ENCODE measurements at regions not wholly inside any gene's neighbourhood (a gene's known extent, or its start where the extent isn't known, plus 50 kb on each side); places are given as distances from the start of the nearest gene placed in this dataset.

DNA sequence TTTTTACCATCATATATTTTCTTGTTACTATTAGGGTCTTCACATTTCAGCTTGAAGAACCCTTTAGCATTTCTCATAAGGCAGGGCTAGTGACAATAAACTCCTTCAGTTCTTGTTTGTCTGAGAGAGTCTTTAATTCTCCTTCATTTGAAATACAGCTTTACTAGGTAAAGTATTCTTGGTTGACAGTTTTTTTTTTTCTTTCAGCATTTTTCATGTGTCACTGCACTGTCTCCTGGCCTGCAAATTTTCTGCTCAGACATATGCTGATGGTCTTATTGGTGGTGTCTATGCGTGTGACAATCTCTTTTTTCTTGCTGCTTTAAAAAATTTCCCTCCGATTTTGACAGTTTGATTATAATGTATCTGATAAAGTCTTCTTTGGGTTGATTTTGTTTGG lies 399.9 kb downstream of the SH3GL2 start:
- no peak for DNase-seq

DNA sequence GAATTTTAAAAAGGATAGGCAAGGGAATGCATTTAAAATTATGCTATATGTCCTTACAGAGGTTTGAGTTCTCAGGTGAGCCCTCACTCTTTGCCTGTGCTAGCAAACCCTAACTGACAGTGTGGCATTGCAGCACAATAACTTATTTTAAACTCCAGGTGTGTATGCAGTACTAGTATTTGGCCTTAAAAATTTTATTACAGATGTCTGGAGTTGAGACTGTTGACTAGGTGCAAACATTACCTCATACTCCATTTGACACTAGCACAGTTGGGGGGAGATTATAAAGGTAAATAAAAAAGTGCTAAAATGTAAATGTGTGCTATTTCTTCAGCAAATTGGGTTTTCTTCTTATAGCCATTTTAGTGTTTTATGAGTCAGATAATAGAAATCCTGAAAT lies 407.7 kb downstream of the SH3GL2 start:
- no peak for DNase-seq

DNA sequence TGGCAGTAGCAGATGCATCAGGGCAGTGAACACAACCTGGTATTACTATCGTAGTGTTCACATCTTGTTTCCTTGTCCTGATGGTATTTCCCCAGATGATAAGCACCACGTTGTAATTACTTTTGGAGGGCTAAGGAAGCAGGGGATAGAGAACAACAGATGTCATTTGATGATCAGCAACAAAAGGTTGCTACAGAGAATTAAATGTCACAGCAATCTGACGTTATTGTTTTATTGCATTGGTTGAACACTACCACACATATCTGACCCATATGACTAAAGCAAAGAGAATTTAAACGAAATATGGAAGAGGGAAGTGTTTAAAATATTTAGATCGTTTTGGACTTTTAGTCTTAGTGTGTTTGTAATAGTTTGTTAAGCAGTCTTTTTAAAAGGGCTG lies 408.3 kb downstream of the SH3GL2 start:
- DNase-seq = no peak

DNA sequence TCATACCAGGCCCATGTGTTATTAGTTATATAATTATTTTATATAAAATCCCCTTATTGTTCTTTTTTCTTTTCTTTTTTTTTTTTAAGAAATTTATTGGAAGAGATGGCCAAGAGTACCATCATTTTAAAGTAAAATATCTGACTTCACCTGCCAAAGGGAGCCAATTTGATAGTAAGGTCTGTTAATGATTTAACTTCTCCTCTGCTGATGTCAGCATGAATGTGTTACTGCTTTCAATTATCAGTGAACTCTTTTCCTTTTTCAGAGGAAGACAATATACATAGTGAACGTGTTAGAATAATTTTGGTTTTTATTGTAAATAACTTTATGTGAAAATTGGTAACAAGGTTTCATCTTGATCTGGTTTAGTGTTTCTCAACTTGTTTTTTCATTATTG lies 409.6 kb downstream of the SH3GL2 start:
- no peak for DNase-seq

DNA sequence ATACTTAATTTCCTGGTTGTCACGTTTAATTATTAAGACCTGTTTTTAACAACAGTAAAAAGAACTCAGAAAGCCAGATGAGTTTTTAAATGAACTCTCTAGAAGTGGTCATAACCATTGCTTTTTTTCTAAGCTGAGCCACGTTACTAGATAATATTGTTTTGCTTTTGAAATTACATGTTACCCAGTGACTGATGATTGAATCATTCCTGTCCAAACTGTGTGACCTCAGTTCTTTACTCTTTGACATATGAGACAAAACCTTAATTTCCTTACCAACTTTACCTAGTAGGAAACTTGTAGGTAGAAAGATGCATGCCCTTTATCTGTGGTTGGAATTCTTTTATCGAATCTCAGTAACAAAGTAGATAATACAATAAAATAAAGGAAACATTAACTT lies 411.7 kb downstream of the SH3GL2 start:
- no peak for DNase-seq

DNA sequence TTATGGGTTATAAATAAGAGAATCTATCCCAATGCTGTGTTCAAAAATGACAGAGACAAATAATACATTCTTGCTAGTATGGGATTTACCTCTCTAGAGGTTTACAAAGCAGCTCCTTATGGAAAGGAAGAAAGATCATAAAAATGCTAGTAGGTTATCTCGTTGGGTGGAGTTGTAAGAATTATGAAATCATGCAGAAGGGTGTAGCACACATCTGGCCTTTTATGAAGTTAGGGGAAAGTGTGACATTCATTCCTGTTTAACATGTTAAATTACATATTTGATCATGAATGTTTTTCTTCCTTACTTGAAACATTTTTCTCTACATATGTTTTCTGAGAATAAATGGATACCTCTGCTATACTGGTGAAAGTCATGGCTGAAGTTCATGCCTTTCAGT lies 414.2 kb downstream of the SH3GL2 start:
- no peak for DNase-seq

DNA sequence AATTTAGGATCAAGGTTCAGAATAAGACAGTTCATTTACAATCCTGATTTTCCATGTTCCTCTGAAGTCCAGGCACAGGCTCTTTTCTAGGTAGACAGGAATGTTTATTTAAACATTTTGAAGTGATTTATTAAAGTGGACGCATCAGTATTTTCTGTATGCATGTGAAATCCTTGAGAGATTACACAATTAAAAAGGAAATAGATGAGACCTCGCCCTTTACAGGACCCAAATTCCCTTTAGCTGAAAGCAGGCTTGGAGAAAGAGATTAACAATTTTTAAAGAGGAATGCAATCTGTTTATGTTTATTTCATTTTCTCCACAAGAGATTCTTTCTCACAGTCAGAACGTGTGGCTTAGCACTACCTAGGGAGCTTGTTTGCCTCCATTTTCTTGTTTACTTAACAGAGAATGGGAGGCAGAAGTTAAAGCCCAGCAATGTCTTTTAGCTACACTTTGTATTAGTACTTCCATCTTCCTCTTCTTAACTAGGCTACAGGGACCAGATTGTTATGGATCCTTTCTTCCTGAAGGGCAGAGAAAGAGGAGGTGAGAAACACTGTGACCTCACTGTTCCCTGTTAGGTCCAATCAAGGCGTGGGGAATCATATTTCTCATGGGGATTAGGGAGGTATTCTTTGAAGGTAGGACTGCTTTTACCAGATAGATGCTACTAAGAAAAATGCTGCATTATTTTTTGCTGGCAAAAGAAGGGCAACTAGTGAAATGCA lies 416.0 kb downstream of the SH3GL2 start:
- no peak for DNase-seq

DNA sequence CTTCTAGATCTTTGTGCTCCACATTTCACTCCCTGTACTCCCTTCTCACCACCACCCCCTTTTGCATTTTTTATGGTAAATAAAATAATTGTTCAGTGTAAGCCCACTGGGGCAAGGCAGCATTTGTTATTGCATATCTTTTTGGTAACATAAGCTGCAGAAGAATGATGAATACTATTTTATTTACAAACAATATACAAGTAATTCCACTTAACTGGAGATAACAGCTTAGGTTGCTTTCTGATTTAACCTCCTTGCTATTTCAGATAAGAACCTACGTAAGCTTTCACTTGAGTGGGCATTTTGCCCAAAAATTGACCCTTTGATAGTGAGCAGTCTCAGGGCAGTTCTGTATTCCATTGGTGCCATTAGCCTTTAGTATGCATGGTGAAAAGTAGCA lies 417.9 kb downstream of the SH3GL2 start:
- no peak for DNase-seq

DNA sequence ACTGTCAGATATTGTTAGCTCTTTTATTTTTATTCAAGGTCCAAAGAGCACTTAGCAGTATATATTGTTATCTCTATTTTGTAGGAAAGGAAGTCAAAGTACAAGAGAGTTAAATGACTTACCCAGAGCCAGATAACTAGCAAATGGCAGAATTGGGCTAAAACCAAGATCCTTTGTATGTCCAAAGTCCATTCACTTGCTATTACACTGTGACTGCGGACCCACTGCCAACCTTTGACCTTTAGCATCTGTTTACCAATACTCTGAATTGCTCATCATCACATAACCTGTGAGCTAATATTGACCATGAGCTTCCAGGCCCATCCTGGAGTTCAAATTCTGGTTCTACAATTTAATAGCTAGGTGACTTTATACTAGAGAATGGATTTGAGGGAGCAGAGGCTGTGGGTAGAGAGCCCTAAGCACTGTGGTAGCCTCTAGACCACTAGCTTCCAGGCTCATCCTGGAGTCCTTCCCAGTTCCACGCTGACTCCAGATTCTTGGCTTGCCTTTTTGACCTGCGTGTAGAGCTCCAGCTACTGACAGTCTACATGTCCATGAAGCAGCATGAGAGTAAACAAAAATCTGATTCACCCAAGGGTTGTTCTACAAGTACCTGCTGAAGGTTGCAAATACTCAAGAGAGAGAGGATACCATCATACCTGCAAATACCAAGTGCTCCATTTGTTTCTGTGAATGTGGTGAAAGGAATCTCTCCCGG lies 424.0 kb downstream of the SH3GL2 start:
- DNase-seq = no peak

DNA sequence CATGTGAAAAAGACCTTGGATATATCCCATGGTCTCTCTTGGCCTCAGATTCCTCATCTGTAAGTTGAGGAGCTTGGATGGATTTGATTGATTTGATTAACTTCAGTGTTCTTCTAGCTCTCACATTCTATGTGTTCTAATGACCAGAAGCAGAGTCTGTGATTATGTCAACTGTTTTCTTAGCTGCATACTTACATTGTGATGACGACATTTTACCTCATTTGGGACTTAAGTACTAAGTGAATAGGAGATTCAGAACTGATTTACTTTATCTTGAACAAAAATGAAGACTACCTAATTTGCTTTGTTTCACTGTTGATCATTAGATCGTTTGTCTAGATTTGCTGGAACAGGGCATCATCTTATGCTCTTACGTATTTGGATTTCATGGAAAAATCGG lies 427.7 kb downstream of the SH3GL2 start:
- no peak for DNase-seq

DNA sequence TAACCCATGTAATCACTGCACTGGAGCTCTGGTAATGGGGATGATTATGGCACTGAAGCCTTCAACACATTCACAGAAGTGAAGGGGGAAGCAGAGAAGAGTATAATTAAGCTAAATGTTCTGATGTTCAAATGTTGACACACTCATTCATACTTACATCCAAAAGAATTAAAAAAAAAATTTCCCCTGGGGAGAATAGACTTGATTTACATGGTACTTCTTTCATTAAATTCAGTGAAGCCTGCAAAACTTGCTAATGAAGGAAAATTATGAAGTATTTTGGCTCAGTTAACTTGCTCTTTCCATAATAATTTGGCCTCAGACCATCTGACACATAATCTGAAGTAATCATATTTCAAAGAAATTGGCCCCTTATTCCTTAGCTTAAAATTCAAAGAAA lies 428.8 kb downstream of the SH3GL2 start:
- no peak for DNase-seq

DNA sequence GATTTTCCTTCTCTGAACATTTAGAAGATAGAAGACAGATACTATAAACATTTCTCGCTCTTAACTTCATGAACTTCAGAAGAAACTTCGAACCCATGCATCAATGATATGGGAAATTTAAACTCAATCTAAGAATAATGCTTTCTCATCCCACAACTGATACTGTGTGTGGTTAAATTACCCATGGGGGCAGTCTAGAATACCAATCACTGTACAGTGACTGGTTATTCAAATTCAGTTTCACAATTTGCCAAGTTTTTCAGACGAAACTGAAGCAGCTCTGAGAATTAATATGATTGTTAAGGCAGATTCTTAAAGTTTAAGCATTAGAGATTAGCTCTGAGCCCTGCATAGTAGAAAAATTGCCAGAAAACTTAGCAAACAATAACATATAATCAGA lies 431.0 kb downstream of the SH3GL2 start:
- no peak for DNase-seq

DNA sequence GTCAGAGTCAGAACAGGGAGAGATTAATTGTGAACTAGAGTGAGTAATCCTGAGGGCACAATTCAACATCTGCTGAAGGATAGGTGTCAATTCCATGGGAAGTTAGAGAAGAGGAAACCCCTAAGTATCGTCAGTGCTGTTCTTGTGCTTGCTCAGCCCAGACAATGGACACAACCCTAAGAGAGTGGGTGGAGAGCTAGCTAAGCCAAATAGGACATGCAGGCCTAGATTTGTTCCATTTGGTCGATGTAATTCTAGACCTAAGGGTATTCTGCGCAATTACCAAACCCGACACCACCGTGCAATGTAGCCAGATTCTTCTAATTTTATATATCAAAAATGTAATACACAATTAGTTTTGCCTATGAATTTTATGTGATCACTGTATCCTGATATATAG lies 431.6 kb downstream of the SH3GL2 start:
- DNase-seq = no peak

DNA sequence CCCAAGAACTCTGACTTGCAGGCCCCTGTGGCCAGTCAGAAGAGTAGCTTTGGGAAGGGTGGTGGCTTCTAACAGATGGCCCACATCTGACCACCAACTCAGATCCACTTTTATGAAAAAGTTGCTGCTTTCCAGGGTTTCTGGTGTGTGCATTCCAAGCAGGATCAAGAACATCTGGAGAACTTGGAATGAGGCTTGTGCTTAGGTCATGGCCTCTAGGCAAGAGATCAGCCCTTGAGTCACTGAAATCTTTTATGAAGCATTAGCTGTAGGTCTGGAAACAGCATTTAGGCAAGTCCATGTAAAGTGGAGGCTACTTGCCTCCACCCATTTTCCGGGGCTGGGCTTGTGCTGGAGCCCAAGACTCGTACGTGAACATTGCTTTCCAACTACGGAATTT lies 433.3 kb downstream of the SH3GL2 start:
- no peak for DNase-seq

DNA sequence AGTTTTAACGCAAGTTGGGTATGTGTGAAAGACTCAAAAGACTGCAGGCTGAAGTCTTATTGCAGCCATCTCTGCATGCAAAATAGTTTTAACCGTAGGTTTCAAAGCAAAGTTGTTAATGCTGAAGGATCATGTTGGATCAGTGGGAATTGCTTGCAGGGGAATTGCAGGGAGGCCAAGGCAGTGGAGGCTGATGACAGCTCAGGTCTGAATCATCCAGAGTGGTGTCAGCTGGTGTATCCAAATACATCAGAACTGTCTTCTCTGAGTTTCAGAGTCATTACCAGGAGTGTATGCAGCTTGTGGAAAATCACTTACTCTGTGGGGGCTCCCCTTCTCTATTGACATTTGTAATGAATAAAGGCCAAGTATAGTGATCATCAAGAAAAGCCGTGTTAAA lies 435.7 kb downstream of the SH3GL2 start:
- no peak for DNase-seq

DNA sequence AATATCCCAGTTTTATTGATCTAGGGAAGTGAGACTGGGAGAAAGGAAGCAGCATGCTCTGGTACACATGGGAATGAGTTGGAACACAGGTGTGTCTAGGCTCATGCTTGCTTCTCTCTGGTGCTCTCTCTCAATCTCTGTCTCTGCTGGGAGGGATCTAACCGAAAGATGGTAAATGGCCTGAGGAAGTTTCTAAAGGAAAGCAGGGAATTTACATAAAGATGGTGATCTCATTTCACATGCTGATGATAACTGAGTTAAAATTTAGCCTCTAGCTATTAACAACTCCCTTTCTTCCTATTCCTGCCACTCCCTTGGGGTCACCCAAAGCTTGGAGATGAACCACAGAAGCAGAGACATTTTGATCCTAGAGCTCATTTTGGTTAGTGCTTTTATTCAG lies 436.2 kb downstream of the SH3GL2 start:
- DNase-seq = no peak

DNA sequence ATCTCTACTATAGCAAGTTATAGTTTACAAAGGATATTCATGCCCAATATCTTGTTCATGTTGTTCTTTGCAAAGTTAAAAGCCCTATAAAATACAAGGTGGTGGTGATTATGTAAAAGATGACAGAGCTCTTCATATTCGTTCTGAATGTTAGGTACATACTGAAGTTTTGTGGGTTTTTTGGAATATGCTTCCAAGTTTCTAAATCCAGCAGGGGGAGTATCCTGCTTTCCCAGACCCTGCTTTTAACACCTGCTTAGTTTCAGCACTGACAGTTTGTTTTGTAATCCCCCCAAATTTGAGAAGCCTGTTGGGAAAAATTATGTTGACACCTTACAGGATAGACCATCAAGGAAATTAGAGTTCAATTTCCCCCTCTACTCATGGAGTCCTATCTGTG lies 438.3 kb downstream of the SH3GL2 start:
- DNase-seq = no peak

DNA sequence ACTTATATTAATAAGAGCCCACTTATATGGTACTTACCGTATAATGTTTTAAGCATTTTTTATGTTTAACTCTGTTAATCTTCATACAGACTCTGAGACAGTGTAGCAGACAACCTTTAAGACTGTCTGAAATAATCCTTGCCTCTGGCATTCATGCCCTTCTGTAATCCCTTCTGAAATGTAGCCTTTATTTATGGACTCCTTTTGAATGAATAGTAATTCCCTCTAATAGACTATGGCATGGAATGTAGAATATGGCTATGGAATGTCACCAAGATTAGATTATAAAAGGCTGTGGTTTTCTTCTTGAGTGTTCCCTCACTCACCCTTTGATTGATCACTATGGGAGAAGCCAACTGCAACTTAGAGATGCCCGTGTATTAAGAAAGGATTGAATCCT lies 439.4 kb downstream of the SH3GL2 start:
- no peak for DNase-seq

DNA sequence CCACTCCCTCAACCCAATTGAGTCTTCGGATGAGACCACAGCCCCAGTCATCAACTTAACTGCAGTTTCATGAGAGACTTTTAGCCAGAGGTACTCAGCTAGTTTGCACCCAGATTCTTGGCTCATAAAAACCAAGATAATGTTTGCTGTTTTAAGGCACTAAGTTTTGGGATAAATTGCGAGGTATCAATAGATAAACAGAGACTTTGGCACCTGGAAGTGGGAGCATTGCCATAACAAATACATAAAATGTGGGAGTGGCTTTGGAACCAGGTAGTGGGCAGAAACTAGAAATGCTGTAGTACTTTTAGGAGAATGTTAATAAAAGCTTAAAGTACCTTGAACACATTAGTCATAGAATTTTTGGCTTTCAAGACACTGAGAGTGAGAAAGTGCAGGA lies 439.8 kb downstream of the SH3GL2 start:
- DNase-seq = no peak

DNA sequence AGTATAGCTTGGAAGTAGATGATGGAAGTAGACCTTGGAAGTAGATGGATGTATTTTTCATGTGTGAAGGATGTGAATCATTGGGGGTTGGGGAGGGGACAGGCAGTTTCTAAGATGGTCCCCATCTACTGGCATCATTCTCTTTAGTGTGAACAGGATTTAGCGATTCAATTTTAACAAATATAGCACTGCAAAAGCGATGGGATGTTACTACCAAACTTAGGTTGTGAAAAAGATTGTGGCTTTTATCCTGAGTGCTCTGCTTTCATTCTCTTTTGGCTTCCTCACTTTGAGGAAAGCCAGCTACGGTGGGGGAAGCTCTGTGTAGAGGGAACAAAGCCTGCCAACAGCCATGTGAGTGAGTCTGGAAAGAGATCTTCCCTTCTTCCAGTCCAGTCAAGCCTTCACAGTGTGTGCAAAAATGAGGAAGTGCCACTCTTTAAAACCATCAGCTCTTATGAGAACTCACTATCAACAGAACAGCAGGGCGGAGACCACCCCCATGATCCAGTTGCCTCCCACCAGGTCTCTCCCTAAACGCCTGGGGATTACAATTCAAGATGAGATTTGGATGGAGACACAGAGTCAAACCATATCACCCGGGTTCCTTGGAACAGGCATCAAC lies 441.4 kb downstream of the SH3GL2 start:
- no peak for DNase-seq

DNA sequence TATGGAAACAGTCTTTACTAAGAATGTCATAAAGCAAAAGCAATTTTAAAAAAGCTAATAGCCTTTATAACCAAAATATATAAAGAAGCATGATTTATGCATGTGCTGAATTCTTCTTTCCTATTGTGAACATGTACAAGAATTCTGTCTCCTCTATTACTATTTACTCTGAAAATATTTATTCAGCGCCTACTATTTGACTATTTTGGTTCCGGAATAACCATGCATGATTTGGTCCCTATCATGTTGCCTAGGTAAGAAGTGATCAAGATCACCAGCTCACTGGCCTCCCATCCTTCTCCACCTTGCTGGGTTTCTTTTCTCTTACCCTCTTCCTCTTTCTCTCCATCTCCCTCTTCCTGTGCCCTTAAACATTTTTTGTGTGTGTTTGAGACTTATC lies 443.8 kb downstream of the SH3GL2 start:
- DNase-seq = no peak

DNA sequence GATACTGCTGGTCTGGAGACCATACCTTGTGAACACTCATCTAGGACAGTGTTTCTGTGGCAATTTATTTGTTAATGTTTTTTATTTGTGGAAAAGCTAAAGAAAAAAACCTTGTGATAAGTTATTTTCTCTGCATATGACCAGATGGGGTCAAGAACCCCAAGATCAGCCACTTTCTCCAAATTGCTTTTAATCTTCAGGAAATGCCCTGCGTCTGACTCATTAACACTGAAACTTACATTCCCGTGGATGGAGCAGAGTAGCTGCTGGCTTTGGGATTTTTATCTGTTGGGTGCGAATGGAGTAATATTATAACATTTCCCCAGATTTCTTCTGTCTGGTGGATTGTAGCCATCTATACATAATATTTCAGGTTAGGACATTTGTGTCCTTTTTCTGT lies 444.5 kb downstream of the SH3GL2 start:
- no peak for DNase-seq

DNA sequence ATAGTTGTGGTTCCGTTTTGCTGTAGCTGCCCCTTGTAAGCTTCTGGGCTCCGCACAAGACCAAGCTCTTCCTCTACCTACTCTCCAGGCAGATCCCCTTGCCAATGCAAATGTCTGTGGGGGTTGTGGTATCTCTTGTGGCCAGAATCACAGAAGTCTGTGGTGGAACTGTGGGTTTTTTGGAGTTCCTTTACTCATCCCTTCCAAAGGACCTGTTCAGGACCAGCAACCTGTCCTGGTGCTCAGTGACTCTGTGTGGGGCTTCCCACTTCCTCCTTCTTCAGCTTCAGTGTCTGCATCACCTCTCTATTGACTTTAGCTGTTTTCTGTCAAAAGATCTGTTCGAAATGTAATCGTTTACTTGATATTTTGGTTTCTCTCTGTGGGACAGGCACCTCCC lies 441.3 kb upstream of the ADAMTSL1 start:
- no peak for DNase-seq

DNA sequence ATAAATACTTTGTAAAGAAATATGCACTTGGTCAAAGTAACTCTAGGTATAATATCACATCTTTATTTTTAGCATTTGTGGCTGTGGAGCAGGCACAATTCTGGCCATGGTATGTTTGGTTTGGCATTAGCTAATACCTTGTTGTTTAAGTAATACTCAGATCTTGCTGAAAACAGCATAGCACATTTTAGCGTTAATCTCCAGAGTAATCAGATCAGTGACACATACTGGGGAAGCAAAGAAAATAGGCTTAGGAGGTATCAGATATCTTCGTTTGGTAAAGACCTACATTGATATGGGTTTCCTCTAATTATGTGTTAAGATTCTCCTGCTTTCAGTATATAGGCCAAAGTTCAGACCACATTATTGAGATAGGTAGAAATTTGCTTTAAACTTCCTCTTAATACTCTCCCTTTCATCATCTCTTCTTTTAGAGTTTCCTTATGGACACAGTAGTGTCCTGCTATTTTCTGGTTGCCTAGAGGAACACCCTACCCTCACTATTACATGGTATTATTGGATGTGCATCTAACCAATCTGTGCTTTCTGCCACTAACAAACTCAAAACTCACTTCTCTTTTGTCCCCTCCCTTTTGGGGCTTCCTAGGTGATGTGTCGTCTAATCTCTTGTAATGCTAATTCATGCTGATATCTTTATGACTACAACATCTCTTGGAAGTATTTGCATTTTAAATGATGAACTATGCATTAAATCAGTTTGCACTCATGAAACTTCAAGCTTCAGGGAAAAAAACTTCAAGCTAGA lies 437.3 kb upstream of the ADAMTSL1 start:
- DNase-seq = no peak

All from NCI-H2107 (cell line).